ENCODE measurements at regions not wholly inside any gene's neighbourhood (a gene's known extent, or its start where the extent isn't known, plus 50 kb on each side); places are given as distances from the start of the nearest gene placed in this dataset.

GRCh38 chr4:129929052-129929451 is 833.1 kb downstream of the C4orf33 start:
- no peak for ATAC-seq (ENCODE audit: poor library complexity)

GRCh38 chr4:129929984-129930383 is 834.0 kb downstream of the C4orf33 start:
- no peaks in the 10 kb centered on the region for H3K4me1 Mint-ChIP-seq (ENCODE audit: low read depth)
- H3K27ac Mint-ChIP-seq = no peak overlapping the region
- POLR2A ChIA-PET = no interaction called here

More at GRCh38 chr4:129929052-129929451, 833.1 kb downstream of the C4orf33 start:
- Mint-ChIP-seq H3K9me3 (no peaks in the 10 kb centered on the region), H3K4me1 (ENCODE audit: low read depth) (no peaks in the 10 kb centered on the region), H3K36me3 (ENCODE audit: low read depth) (no peaks in the 10 kb centered on the region), H3K27ac (no peak overlapping the region), H3K27me3 (no peaks in the 10 kb centered on the region), H3K4me3 (no peak overlapping the region)
- no peaks in the 10 kb centered on the region for H3K27me3 ChIP-seq (ENCODE audit: control insufficient read depth in 1 of 2, insufficient read depth in 2 of 2, low read length in 2 of 2)
- CTCF ChIA-PET = no interaction called here
- intact Hi-C loops (cut with DNase I, micrococcal nuclease) = no loop called here
- POLR2A ChIA-PET = interaction anchor here (0.6 kb wide), 1 partner anchor 1533 kb away, joined by 3 read pairs; no protein-coding TSS in a partner anchor
- peaks cover 0 to 3% of the 10 kb centered on the region in 2 experiments for H3K9me3 ChIP-seq (ENCODE audit: control insufficient read depth in 1 of 2, insufficient read depth in 1 of 2, low read length in 2 of 2)
- H3K27ac ChIP-seq (ENCODE audit: low read depth in 1 of 2, low read length in 2 of 2) = no peak overlapping the region
- H3K36me3 ChIP-seq (ENCODE audit: insufficient read depth, low read length) = no peaks in the 10 kb centered on the region
- H3K4me3 ChIP-seq (ENCODE audit: low read length) = no peak overlapping the region
- no peaks in the 10 kb centered on the region for H3K4me1 ChIP-seq (ENCODE audit: insufficient read depth, low read length)
- no peak for TF ChIP-seq CTCF (IDR thresholded peaks at IDR 0.05)
- no peak for DNase-seq

GRCh38 chr4:129950217-129950616 is 854.3 kb downstream of the C4orf33 start:
- intact Hi-C loops (cut with DNase I, micrococcal nuclease) = no loop called here
- H3K27ac Mint-ChIP-seq = no peak overlapping the region
- ChIA-PET POLR2A (no interaction called here), CTCF (no interaction called here)
- H3K4me3 Mint-ChIP-seq = no peak overlapping the region
- H3K4me1 Mint-ChIP-seq (ENCODE audit: low read depth) = no peaks in the 10 kb centered on the region
- no peaks in the 10 kb centered on the region for H3K36me3 Mint-ChIP-seq (ENCODE audit: low read depth)
- ATAC-seq (ENCODE audit: poor library complexity) (no peak), DNase-seq (no peak)
- H3K36me3 ChIP-seq (ENCODE audit: insufficient read depth, low read length) = no peaks in the 10 kb centered on the region
- H3K4me3 ChIP-seq (ENCODE audit: low read length) = no peak overlapping the region
- H3K9me3 ChIP-seq (ENCODE audit: control insufficient read depth in 1 of 2, insufficient read depth in 1 of 2, low read length in 2 of 2) = peaks cover 0 to 12% of the 10 kb centered on the region in 2 experiments
- no peaks in the 10 kb centered on the region for H3K9me3 Mint-ChIP-seq
- no peaks in the 10 kb centered on the region for H3K27me3 ChIP-seq (ENCODE audit: control insufficient read depth in 1 of 2, insufficient read depth in 2 of 2, low read length in 2 of 2)
- no peak for TF ChIP-seq CTCF (IDR thresholded peaks at IDR 0.05)
- H3K4me1 ChIP-seq (ENCODE audit: insufficient read depth, low read length) = no peaks in the 10 kb centered on the region
- no peaks in the 10 kb centered on the region for H3K27me3 Mint-ChIP-seq
- no peak overlapping the region for H3K27ac ChIP-seq (ENCODE audit: low read depth in 1 of 2, low read length in 2 of 2)

More at GRCh38 chr4:129929984-129930383, 834.0 kb downstream of the C4orf33 start:
- Mint-ChIP-seq H3K9me3 (no peaks in the 10 kb centered on the region), H3K36me3 (ENCODE audit: low read depth) (no peaks in the 10 kb centered on the region), H3K27me3 (no peaks in the 10 kb centered on the region), H3K4me3 (no peak overlapping the region)
- DNase-seq = no peak
- no peak for ATAC-seq (ENCODE audit: poor library complexity)
- Histone ChIP-seq H3K27me3 (ENCODE audit: control insufficient read depth in 1 of 2, insufficient read depth in 2 of 2, low read length in 2 of 2) (no peaks in the 10 kb centered on the region), H3K4me1 (ENCODE audit: insufficient read depth, low read length) (no peaks in the 10 kb centered on the region), H3K9me3 (ENCODE audit: control insufficient read depth in 1 of 2, insufficient read depth in 1 of 2, low read length in 2 of 2) (peaks cover 0 to 3% of the 10 kb centered on the region in 2 experiments), H3K27ac (ENCODE audit: low read depth in 1 of 2, low read length in 2 of 2) (no peak overlapping the region), H3K4me3 (ENCODE audit: low read length) (no peak overlapping the region), H3K36me3 (ENCODE audit: insufficient read depth, low read length) (no peaks in the 10 kb centered on the region)
- CTCF ChIA-PET = no interaction called here
- intact Hi-C loops (cut with DNase I, micrococcal nuclease) = no loop called here
- TF ChIP-seq CTCF (IDR thresholded peaks at IDR 0.05) = no peak

Measured in CD4-positive, alpha-beta T cell (primary cell).